Hematopoietic multipotent progenitor cell treated with erythropoietin and hydrocortisone succinate and interleukin-3 and kit ligand, for 6 days (in vitro differentiated cells): ENCODE measurements at regions not wholly inside any gene's neighbourhood (a gene's known extent, or its start where the extent isn't known, plus 50 kb on each side); places are given as distances from the start of the nearest gene placed in this dataset.

Experiments
- DNase-seq: peaks from one replicate; pipeline ENCODE4 v3.0.0-alpha.2; 2015

DNA sequence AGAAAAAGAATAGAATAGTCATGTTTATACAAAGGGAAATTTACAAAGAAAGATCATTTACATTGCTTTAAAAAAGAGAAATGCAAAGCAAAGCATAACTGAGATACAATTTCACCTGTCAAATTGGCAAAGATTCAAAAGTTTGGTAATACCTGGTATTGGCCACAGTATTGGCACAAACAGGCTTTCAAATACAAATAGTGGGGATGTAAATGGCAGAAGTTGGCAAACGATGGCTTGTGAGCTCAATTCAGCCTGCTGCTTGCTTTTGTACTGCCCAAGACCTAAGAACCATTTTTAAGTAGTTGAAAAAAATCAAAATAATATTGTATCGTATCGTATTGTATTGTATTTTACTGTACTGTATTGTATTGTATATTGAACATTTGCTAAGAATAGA, 194.5 kb upstream of the JAG1 start:
- no peak for DNase-seq

DNA sequence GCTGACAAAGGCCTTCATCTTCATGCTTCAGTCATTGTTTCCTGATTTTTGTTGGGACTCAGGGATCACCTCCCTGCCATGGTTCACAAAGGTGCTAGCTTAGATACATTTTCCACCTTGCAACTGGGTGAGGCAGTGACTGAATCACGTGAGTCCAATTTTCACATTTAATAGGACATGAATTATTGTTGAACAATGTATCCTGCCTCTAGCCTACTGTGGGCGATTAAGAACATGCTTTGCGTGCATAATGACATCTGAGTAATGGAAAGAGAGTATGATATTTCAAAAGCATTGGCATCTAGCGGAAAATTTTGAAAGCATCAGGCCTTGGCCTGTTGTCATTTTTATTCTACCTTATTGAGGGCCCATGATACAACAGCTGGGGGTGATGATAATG, 199.2 kb upstream of the JAG1 start:
- DNase-seq = no peak

DNA sequence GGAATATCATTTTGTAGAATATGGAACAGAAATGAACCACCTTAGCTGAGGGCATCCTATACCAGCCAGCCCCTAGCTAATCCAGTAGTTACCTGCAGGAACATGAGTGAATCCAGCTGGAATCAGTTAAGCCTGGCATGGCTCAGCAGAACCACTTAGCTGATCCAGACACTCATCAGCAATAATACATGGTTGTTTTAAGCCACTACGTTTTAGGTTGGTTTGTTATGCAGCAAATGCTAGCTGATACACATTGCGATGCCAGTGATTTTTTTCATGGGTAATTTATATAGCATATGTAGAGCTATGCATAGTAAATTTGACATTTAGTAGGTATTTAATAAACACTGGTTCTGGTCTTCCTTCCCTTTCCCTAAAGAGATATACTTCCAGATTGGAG, 201.9 kb upstream of the JAG1 start:
- DNase-seq = no peak

DNA sequence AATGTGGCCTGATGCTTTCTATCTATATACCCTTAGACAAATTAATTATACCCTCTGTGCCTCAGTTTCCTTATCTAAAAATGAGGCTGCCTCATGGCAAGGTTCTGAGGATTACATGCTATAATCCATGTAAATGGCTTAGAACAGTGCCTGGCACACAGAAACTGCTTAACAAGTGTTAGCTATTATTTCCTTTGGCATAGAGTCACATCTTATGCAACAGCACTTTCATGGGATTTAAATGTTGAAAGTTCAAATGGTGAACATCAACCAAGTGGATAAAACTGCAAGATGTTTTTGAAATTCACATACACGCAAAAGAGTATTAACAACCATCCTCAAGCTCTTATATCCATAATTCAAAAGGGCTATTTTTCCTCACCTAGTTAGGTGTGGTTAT, 202.8 kb upstream of the JAG1 start:
- no peak for DNase-seq

DNA sequence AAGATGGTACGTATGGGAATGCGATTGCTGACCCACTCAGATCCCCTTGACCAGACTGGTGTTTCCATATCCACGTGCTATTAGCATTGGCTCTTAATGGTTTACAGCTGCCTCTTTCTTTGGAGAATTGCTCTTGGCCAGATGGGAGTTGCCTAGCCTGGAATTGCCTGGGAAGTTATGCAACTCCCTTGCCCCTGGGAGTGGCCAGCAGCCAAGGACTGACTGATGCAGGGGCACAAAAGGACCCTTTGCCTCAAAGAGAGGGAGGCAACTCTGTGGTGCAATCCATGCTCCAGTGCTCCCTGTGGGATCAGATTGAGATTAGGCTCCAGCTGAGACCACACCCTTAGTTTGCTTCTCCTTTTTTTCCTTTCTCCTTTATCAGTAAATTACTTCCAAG, 203.5 kb upstream of the JAG1 start:
- DNase-seq = no peak

DNA sequence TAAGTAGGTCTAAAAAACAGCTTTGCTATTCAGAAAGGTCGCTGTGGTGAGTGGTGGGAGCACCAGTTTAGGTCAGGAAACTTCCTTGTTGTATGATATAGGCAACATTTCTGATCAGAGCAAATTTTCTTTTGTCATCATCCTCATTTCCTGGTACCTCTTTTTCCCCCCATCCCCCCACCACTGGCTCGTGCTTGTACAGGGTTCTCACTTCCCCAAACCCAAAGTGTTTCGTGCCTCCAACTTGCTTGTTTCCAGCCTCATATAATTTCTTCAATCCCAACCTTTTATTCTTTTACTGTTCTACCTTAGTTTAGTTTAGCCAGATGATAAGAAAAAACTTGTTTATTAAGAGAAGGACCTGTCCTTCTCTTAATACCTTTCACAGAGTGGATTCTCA, 209.4 kb upstream of the JAG1 start:
- DNase-seq = peak; percentile 11

DNA sequence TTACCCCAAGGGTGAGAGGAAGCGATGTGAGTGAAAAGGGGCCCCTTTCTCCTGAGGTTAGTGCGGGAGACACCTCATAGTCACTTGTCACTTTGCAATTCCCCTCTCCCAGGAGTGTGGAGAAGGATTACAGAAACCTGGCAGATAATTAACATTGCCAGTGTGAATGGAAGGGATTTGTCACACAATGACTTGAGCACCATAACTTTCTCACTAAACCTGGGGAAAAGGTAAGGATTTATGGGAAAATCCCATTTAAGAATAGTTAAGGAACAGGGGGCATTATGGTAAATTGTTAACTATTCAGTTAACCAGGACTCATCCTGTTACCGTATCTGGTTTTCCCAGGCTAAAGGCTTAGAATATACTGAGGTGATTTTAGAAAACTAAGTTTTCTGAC, 219.5 kb upstream of the JAG1 start:
- no peak for DNase-seq

DNA sequence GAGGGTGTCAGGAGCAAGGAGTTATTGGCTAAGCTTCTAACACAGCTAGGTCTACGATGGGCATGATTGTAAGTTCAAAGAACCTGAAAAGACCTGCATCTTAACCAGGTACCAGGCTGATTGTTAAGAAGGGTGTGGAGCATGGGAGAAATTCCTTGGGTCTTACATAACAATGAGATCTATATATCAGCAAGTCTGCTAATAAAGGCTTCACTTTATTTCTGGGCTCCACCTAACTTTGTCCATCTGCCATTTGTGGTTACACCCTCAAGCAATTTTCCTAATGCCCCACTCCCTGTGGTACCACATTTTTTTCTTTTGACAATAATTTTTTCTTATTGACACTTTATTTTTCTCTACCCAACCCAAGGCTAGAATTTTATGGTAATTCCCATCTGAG, 223.5 kb upstream of the JAG1 start:
- DNase-seq = no peak

DNA sequence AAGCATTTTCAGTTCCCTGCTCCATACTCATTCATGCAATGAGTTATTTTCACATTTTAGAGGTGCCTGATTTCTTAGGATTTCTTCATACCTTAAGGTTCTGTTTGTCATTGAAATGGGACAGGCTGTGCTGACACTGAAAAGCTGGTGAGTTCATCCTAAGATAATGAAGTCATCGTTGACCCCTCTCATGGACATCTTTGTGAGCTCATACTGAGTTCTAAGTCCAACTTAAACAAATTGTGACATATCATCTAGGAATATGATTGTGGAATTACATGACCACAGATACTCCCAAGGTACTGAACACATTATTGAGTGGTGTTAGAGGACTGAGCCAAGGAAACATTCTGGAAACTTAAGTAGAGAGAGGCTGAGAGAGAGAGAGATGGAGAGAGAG, 224.8 kb upstream of the JAG1 start:
- DNase-seq = no peak

DNA sequence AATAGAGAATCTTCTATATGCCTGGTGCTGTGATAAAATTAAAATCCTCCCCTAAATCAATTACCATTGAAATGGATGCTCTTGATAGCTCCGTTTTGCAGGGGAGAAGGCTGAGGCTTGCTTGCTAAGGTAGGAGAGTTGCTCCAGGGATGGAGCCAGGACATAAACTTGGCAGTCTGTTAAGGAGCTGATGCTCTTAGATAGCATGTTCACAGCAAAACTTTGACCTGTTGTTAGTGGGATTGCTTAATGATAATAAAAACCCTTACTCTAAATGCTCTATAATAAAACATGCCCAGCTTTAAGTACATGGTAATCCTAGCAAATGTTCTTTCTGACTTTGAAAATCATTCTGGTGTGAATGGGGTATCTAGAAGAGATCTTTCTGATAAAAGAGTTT, 228.4 kb upstream of the JAG1 start:
- no peak for DNase-seq

DNA sequence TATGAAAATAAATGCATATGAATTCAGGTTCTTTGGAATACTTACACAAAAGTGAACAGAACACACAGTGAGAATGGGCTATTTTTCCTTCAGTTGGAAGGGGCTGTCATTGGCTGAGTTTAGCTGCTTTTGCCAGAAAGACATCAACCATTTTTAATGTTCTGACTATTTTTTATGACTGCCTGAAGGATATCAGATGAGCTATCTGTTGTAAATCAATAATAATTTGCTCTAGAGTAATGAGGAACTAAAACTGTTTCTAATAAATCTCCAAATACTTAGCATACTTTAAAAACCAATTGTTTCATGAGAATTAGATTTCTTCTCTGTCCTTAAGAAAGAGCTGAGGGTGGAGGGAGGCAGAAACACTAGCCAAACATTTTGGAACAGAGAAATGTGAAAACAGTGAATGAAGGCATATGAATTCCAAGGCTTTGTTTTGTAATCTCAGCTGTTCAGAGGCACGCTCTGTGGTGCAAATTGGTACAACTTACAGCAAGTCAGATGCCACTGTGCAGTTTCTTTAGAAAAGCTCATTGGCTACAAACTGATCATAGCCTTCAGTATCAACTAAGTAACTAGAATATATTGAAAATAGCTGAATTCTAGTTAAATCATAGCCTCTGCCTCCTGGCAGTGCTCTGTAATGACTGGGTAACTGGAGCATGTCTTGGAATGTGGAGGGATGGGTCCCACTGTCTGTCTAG, 228.9 kb upstream of the JAG1 start:
- no peak for DNase-seq

DNA sequence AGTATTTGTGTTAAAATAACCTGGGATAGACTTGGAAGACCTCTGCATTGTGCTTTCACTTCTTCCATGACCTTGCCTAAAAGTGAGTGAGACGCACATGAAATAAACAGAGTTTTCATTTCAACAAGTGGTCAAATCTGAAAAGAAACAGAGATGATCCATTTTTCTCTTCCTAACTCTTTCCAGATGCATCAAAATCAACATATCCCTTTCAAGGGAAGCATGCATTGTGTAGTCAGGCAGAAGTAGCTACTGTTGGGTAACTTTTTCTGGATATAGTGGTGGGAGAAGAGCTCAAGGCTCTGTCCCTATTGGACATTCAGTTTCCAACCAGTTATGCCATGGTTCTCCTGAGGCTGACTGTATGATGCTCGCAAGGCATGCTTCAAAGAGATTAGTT, 233.0 kb upstream of the JAG1 start:
- DNase-seq = no peak

DNA sequence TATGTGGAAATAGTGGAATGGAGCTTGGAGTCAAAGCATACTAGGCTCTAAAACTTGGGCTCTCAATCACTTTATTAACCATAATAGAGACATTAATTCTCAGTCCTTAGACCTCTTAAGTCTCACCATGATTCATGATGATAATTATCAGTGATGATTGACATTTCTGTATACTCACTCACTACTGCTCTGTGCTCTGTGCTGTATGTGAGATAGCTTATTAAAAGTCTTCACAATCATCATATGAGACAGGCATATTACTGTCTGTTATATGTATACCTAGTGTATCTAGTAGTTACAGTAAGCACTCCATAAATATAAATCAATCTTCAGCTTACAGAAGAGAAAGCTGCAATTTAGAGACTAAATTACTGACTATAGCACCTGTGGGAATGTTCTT, 236.0 kb upstream of the JAG1 start:
- no peak for DNase-seq

DNA sequence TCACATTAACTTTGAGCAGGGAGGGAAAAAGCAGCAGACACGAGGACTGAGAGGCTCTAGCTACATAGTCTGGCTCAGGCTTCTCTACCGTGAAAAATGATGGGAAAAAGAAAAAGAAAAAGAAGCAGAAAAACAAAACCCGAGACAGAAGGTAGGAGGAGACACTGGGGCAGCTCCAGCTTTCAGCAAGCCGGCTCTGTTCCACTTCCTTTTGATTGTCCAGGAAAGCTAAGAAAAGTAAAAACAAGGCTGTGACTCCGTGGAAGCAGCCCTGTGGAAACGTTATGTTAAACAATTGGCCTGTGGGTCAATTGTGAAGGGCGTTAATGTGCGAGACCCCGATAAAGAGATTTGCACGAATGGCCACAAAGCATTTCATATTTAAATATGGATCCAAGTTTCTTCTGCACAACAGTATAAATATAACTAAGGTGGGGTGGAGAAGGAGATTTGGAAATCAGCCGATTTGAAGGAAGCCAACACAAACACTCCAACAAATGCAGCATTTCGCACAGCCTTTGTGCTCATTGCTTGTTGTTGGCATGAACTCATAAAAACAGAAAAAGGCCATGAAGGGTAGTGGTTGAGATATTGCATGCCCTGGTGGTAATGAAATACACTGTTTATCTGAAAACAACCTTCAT, 236.9 kb upstream of the JAG1 start:
- no peak for DNase-seq

DNA sequence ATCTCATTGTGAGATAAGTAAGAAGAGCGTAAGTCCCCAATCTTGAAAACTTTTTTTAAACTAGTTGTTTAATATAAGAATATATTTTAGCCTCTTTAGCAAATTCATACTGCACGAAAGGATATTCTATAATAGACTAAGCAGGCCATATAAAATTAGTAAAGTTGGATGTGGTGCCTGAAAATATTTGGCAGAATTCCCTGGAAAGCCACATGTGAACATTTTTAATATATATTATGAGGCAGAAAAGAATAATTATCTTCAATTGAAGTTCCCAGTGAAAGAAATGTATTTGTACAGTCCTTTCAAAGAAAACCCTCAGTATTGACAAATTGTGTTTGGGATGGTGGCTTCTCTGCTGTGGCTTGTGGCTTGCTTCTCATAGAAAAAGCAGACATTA, 237.5 kb upstream of the JAG1 start:
- no peak for DNase-seq

DNA sequence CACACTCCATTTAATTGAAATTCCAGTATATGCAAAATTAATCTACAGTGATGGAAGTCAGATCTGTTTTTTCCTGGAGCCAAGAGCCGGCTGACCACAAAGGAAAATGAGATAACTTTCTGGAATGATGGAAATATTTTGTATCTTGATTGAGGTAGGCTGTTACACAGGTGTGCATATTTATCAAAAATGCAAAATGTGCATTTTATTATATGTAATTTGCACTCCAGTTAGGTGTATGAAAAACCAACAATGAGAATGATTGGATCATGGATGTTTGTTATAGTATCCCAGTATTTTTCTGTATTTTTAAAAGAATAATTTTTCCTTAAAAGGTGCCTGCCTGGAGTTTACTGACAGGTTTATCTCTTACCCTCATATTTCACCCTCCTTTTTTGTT, 242.0 kb upstream of the JAG1 start:
- DNase-seq = no peak

DNA sequence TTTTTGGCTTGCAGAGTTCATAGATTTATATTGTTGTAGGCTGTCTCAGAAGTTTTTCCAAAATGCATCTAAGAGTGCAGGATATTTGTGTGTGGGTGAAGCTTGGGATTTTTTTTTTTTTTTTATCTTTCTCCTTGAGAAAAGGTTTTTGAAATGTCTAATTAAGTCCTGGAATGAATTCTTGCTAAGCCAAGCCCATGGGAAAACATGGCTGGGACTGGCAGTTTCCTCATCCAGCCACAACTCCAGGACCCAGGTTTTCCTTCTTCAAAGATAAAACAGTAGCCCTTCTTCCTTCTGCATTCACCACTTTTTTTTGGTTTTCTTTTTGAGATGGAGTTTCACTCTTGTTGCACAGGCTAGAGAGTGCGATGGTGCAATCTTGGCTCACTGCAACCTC, 242.5 kb upstream of the JAG1 start:
- no peak for DNase-seq

DNA sequence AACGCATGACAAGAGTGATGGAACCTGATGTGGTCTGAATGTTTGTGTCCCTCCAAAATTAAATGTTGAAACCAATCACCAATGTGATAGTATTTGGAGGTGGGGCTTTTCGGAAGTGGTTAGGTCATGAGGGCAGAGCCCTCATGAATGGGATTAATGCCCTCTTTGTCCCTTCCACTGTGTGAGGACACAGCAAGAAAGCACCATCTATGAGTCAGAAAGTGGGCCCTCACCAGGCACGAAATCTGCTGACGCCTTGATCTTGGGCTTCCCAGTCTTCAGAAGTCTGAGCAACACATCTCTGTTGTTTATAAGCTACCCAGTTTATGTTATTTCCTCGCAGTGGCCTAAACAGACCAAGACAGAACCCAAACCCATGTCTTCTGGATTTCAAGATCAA, 244.0 kb upstream of the JAG1 start:
- DNase-seq = no peak

DNA sequence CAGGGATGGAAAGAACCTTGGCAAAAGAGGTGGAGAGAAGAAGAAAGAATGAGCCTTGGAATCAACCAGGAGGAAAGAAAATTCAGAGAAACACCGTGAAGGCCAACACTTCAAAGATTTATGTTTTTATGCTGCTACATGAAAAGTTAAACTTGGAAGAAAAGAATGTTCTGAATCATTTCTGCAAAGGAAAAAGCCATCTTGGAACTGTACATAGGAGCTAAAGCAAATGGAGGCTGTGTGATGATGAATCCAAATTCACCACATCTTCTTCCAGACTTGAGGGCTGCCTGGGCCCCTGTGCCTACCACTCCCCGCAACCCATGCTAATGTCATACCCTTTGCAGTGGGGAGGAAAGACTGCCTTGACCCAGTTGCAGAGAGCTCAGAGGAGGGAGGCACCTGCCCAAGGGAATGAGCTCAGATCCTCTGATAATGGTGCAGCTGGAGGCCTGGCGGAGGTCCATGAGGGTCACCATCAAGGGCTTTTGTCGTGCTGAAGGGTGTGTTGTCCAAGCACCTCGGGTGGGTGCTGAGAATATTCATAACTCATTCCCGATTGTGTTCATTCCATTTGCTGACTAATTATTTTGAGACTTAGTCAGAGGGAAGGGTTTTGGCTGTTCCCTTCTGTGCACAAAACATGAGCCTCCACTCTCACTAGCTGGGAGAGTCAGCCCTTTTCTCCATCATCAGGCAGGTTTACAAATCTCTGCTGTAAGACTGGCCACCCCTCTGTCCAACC, 245.8 kb upstream of the JAG1 start:
- no peak for DNase-seq

DNA sequence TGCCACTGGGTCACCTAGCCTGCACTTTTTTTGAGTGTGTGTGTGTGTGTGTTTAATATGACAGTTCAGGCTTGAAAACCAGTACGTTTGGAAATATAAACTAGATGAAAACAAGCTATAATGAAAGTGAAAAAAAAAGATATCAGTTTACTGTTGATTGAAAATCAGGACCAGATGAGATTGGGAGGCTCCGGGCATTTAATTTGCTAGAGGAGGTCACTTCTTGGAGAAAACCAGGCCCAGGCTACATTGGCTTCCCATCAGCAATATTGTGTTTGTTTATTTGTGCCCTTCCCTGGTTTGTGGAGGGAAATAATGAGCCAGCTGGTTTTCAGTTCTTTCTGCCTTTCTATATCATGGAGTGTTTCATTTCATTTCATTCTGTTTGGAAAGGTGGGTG, 246.6 kb upstream of the JAG1 start:
- no peak for DNase-seq

DNA sequence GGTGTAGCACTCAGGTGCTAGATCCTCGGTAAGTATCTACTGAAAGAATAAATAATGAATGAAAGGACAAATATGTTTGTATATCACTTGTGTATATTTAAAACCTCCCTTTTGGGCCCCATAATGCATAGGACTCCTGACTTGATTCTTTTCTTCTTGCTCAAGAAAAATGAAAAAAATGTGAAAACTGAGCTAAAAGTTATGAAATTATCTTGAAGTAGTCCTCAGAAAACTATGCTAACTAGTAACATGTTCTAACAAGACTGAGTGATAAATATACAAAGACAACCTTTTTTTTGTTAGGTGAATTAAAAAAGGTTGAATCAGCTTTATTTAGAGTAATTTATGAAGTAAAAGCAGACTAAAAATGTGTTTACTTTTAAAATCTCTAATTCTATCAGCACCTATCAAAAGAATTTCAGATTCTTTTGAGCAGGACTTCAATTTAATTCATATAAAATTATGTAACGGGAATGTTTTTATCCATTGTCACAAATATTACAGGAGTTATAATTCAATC, 247.8 kb upstream of the JAG1 start:
- no peak for DNase-seq

DNA sequence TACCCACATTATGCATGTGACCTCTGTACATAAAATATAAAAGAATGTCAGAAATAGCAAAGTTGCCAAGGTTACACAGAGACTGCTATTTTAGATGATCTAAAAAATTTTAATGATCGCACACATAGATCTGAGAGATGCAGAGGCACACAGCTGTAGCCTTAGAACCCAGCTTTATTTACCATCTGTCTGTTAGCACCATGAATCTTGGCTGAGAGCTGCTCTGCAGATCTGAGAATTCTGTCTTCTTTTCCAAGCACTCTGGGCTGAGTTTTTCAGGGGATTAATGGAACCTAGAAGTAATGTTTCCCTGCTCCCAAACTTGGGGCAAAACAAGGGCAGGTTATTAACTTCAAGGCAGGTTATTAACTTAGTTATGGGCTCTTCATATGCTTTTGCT, 248.7 kb upstream of the JAG1 start:
- no peak for DNase-seq

DNA sequence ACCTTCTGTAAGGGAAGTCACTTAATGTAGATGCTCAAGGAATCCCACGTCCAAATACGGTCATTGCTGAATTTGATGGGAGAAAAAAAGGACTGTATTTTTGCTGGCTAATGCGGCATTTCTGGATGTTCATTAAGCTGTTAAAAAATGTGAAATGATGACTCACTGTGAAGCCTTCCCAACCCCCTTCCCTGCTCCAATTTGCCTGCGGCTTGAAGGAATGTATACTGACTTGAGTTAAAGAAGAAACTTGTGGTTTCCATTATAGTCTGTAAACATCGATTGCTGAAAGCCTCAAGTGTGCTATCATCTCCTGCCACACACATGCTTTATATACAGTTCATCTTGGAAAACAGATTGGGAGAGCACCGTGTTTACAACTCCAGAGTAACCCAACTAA, 249.1 kb upstream of the JAG1 start:
- DNase-seq = no peak

DNA sequence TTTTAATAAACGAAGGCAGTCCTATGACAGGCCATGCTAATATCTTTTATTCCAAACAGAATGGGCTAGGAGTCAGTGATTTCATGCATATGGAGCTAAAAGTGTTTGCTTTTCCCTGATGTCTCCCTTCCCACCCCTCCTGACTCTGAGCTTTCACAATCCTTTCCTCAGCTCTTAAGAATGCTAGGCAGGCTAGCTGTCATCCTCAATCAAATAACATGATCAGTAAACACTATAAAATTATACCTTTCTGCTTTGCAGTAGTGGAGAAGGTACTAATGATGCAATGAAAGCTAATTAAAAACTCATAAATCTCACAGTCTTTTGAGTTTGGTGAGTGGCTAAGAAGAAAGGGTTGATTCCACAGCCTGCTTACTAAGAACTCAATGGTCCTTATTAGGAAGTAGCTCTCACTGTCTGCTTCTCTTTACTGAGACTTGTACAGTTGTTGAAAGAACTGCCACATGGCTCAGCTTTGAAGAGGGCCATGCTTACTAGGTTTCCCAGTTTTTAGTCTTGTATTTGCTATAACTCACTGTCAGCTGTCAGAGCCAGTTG, 250.9 kb upstream of the JAG1 start:
- no peak for DNase-seq
